ENCODE measurements at regions not wholly inside any gene's neighbourhood (a gene's known extent, or its start where the extent isn't known, plus 50 kb on each side); places are given as distances from the start of the nearest gene placed in this dataset.

GRCh38 chr7:13742126-13742525 is 247.3 kb downstream of the ETV1 start:
- ATAC-seq (ENCODE audit: low read depth): no peak
- Mint-ChIP-seq H3K4me1 (no peaks in the 10 kb centered on the region), H3K27me3 (no peaks in the 10 kb centered on the region), H3K27ac (no peak overlapping the region), H3K4me3 (no peak overlapping the region), H3K9me3 (ENCODE audit: insufficient read depth) (no peaks in the 10 kb centered on the region)
- TF ChIP-seq EZH2 (IDR thresholded peaks at IDR 0.05; ENCODE audit: borderline replicate concordance, insufficient read depth, low read depth, low read length, poor library complexity, severe bottlenecking) (no peak), CTCF (IDR thresholded peaks at IDR 0.05) (no peak)
- Histone ChIP-seq H3K9ac (ENCODE audit: low read length) (no peak overlapping the region), H3K4me2 (replicated peaks; ENCODE audit: low read depth, low read length, poor library complexity, severe bottlenecking) (no peak overlapping the region), H3K4me1 (ENCODE audit: control insufficient read depth in 2 of 2, insufficient read depth in 2 of 2, low read length in 2 of 2) (no peaks in the 10 kb centered on the region), H3K36me3 (replicated peaks in 1 of 2; ENCODE audit: control extremely low read depth in 1 of 2, control insufficient read depth in 1 of 2, extremely low read depth in 1 of 2, insufficient read depth in 2 of 2, low read length in 1 of 2) (no peaks in the 10 kb centered on the region), H3K9me3 (ENCODE audit: control extremely low read depth in 1 of 3, control insufficient read depth in 2 of 3, insufficient read depth in 1 of 3, low read length in 2 of 3) (no peaks in the 10 kb centered on the region), H2AFZ (ENCODE audit: insufficient read depth, low read depth, low read length, poor library complexity, severe bottlenecking) (no peak overlapping the region), H3K4me3 (ENCODE audit: control extremely low read depth in 1 of 5, extremely low read depth in 1 of 5, insufficient read depth in 1 of 5, low read depth in 2 of 5, low read length in 4 of 5) (no peak overlapping the region), H3K79me2 (ENCODE audit: control insufficient read depth, insufficient read depth, low read length) (no peaks in the 10 kb centered on the region), H3K27ac (ENCODE audit: low read length in 2 of 2) (no peak overlapping the region), H4K20me1 (ENCODE audit: control insufficient read depth, insufficient read depth, low read length, poor library complexity, severe bottlenecking) (no peaks in the 10 kb centered on the region), H3K27me3 (replicated peaks in 1 of 4; ENCODE audit: control extremely low read depth in 1 of 4, control insufficient read depth in 3 of 4, insufficient read depth in 4 of 4, low read length in 3 of 4) (no peaks in the 10 kb centered on the region)
- POLR2A ChIA-PET: no interaction called here
- CTCF ChIA-PET: interaction anchor here (1.2 kb wide), 1 partner anchor 1217 kb away, joined by 4 read pairs; no protein-coding TSS in a partner anchor
- WGBS (ENCODE audit: insufficient coverage): 100% methylated on average over 1 of the region's 2 CpGs
- DNase-seq: no peak
- intact Hi-C loops (cut with micrococcal nuclease): loop anchor here (5.0 kb wide), 1 partner anchor 1215 kb away; no protein-coding TSS in a partner anchor

GRCh38 chr7:13742811-13743210 is 246.7 kb downstream of the ETV1 start:
- ATAC-seq (ENCODE audit: low read depth): no peak
- Histone ChIP-seq H3K4me1 (ENCODE audit: control insufficient read depth in 2 of 2, insufficient read depth in 2 of 2, low read length in 2 of 2) (no peaks in the 10 kb centered on the region), H3K4me2 (replicated peaks; ENCODE audit: low read depth, low read length, poor library complexity, severe bottlenecking) (no peak overlapping the region), H3K9ac (ENCODE audit: low read length) (no peak overlapping the region), H3K9me3 (ENCODE audit: control extremely low read depth in 1 of 3, control insufficient read depth in 2 of 3, insufficient read depth in 1 of 3, low read length in 2 of 3) (no peaks in the 10 kb centered on the region), H3K27me3 (replicated peaks in 1 of 4; ENCODE audit: control extremely low read depth in 1 of 4, control insufficient read depth in 3 of 4, insufficient read depth in 4 of 4, low read length in 3 of 4) (no peaks in the 10 kb centered on the region), H3K4me3 (ENCODE audit: control extremely low read depth in 1 of 5, extremely low read depth in 1 of 5, insufficient read depth in 1 of 5, low read depth in 2 of 5, low read length in 4 of 5) (no peak overlapping the region), H3K36me3 (replicated peaks in 1 of 2; ENCODE audit: control extremely low read depth in 1 of 2, control insufficient read depth in 1 of 2, extremely low read depth in 1 of 2, insufficient read depth in 2 of 2, low read length in 1 of 2) (no peaks in the 10 kb centered on the region), H4K20me1 (ENCODE audit: control insufficient read depth, insufficient read depth, low read length, poor library complexity, severe bottlenecking) (no peaks in the 10 kb centered on the region), H3K79me2 (ENCODE audit: control insufficient read depth, insufficient read depth, low read length) (no peaks in the 10 kb centered on the region), H2AFZ (ENCODE audit: insufficient read depth, low read depth, low read length, poor library complexity, severe bottlenecking) (no peak overlapping the region), H3K27ac (ENCODE audit: low read length in 2 of 2) (no peak overlapping the region)
- no peak overlapping the region for H3K4me3 Mint-ChIP-seq
- no peak overlapping the region for H3K27ac Mint-ChIP-seq
- H3K9me3 Mint-ChIP-seq (ENCODE audit: insufficient read depth): no peaks in the 10 kb centered on the region
- TF ChIP-seq EZH2 (IDR thresholded peaks at IDR 0.05; ENCODE audit: borderline replicate concordance, insufficient read depth, low read depth, low read length, poor library complexity, severe bottlenecking) (no peak), CTCF (IDR thresholded peaks at IDR 0.05) (no peak)
- no peaks in the 10 kb centered on the region for H3K27me3 Mint-ChIP-seq
- DNase-seq: no peak
- POLR2A ChIA-PET: no interaction called here
- CTCF ChIA-PET: interaction anchor here (1.2 kb wide), 1 partner anchor 1218 kb away, joined by 4 read pairs; no protein-coding TSS in a partner anchor
- no CpG with 5 or more reads among the region's 1 CpG for WGBS (ENCODE audit: insufficient coverage)
- intact Hi-C loops (cut with micrococcal nuclease): loop anchor here (5.0 kb wide), 1 partner anchor 1216 kb away; no protein-coding TSS in a partner anchor
- no peaks in the 10 kb centered on the region for H3K4me1 Mint-ChIP-seq
